A673 (cell line): ENCODE measurements at regions not wholly inside any gene's neighbourhood (a gene's known extent, or its start where the extent isn't known, plus 50 kb on each side); places are given as distances from the start of the nearest gene placed in this dataset.

Source experiments
- BruUV-seq: library from RNA; stranded (reverse); fragments of 400-500 nt; replicated peaks from 2 replicates; lab custom pipeline; 2021; lab: Mats Ljungman, UMichigan
- CTCF ChIA-PET: fragments of 300-600 bp; sonication (Branson Sonifier 250); formaldehyde crosslinking; loops from one replicate; lab custom pipeline; 2022; ENCODE audit warnings: antibody characterized with exemption; lab: Charles Lee
- POLR2A ChIA-PET: fragments of 300-600 bp; sonication (Branson Sonifier 250); formaldehyde crosslinking; loops from one replicate; lab custom pipeline; 2022; ENCODE audit warnings: antibody characterized with exemption; ENCODE audit not compliant: low non-redundant PET; lab: Charles Lee
- DNase-seq: peaks from one replicate; pipeline ENCODE4 v3.0.0-alpha.2; 2015; ENCODE audit warnings: low spot score
- H3K27ac ChIP-seq: fragments of 200-600 bp; sonication (generic); 2 replicates; pipeline ENCODE4 v1.5.1; 2016; ENCODE audit warnings: mixed run types, low read depth, mild to moderate bottlenecking, mixed read lengths, antibody characterized with exemption, low read length; ENCODE audit not compliant: poor library complexity, severe bottlenecking
- H3K27me3 ChIP-seq: fragments of 200-600 bp; sonication (generic); replicated peaks from 2 replicates; pipeline ENCODE4 v1.6.1; 2017; ENCODE audit warnings: mixed run types, low read depth, mild to moderate bottlenecking, mixed read lengths, antibody characterized with exemption, low read length; ENCODE audit not compliant: insufficient read depth, poor library complexity
- H3K36me3 ChIP-seq: fragments of 200-600 bp; sonication (generic); 2 replicates; pipeline ENCODE4 v1.6.1; 2016; ENCODE audit warnings: mixed run types, mild to moderate bottlenecking, mixed read lengths, antibody characterized with exemption, low read length; ENCODE audit not compliant: insufficient read depth, poor library complexity, severe bottlenecking
- H3K4me1 ChIP-seq: fragments of 200-600 bp; sonication (generic); 2 replicates; pipeline ENCODE4 v1.6.1; 2017; ENCODE audit warnings: mixed run types, mild to moderate bottlenecking, mixed read lengths, antibody characterized with exemption, low read length; ENCODE audit not compliant: insufficient read depth, poor library complexity, severe bottlenecking
- H3K4me3 ChIP-seq: fragments of 200-600 bp; sonication (generic); 2 replicates; pipeline ENCODE4 v1.5.1; 2016; ENCODE audit warnings: low read depth, mixed run types, mild to moderate bottlenecking, mixed read lengths, low read length; ENCODE audit not compliant: poor library complexity, severe bottlenecking
- H3K9me3 ChIP-seq: fragments of 200-600 bp; sonication (generic); 2 replicates; pipeline ENCODE4 v1.6.1; 2016; ENCODE audit warnings: mixed run types, low read depth, mild to moderate bottlenecking, mixed read lengths, antibody characterized with exemption, low read length; ENCODE audit not compliant: poor library complexity, severe bottlenecking
- EZH2 ChIP-seq: fragments of 200-600 bp; sonication (generic); IDR thresholded peaks from 2 replicates; pipeline ENCODE4 v1.6.1; 2017; ENCODE audit warnings: borderline replicate concordance, low read depth, mild to moderate bottlenecking, mixed read lengths, antibody characterized with exemption, low read length; ENCODE audit not compliant: poor library complexity, severe bottlenecking
- intact Hi-C: fragments of 100-400 bp; cut with micrococcal nuclease; formaldehyde crosslinking; loops from one replicate; pipeline ENCODE4 v1.10.0; 2022; ENCODE audit not compliant: unreplicated experiment
- TF ChIP-seq, protein P1 (sequence below): fragments of 300-800, 200-600 bp; sonication (generic); conservative IDR thresholded peaks from 2 replicates; pipeline ENCODE4 v1.5.1; 2017; ENCODE audit warnings: low read depth, mild to moderate bottlenecking, antibody characterized with exemption, low read length, moderate library complexity, mixed read lengths

DNA sequence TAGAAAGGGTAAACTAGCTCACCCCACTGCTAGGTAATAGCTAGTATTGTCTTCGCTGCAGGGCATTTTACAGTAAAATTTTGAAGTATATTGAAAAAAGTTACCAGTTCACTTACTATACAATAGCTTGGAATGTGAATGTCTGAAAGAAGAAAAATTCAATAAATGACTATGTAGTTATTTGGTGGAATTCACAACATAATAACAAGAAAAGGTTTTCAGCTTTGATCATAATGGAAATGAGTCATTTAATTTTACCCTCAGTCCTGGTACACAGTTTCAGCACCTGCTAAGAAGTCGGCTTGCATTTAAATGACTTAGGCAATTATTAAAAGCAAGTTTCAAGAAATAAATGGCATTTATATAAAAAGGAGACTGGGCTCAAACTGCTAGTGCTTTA is 90.4 kb downstream of the NUP35 start:
- H3K36me3 ChIP-seq: no peaks in the 10 kb centered on the region
- POLR2A ChIA-PET: no interaction called here
- CTCF ChIA-PET: no interaction called here
- no peaks in the 10 kb centered on the region for H3K27me3 ChIP-seq
- intact Hi-C loops: no loop called here
- no peaks in the 10 kb centered on the region for H3K9me3 ChIP-seq
- H3K4me1 ChIP-seq: no peaks in the 10 kb centered on the region
- H3K4me3 ChIP-seq: no peak overlapping the region
- H3K27ac ChIP-seq: no peak overlapping the region
- TF ChIP-seq EZH2: no peak
- TF ChIP-seq, protein P1, sequence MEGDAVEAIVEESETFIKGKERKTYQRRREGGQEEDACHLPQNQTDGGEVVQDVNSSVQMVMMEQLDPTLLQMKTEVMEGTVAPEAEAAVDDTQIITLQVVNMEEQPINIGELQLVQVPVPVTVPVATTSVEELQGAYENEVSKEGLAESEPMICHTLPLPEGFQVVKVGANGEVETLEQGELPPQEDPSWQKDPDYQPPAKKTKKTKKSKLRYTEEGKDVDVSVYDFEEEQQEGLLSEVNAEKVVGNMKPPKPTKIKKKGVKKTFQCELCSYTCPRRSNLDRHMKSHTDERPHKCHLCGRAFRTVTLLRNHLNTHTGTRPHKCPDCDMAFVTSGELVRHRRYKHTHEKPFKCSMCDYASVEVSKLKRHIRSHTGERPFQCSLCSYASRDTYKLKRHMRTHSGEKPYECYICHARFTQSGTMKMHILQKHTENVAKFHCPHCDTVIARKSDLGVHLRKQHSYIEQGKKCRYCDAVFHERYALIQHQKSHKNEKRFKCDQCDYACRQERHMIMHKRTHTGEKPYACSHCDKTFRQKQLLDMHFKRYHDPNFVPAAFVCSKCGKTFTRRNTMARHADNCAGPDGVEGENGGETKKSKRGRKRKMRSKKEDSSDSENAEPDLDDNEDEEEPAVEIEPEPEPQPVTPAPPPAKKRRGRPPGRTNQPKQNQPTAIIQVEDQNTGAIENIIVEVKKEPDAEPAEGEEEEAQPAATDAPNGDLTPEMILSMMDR: no peak
- no peak for DNase-seq
- no TSS peak for BruUV-seq

DNA sequence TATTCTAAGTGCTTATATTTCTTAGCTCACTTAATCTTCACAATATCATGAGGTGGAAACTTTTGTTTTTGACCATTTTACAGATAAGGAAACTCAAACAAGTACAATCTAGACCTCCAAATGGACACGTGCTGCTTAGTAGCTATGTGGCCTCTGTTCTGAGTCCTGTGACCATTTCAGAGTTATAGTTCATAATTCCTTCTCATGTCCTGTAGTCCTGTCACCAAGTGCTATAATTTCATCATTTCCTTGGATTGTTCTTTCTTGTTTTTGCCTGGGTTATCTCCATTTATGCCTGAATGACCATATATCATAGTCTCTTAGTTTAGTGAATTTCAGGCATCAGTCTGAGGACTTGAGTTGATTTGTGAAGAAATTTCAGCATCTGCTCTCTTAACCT is 91.7 kb downstream of the NUP35 start:
- no peaks in the 10 kb centered on the region for H3K36me3 ChIP-seq
- no peaks in the 10 kb centered on the region for H3K27me3 ChIP-seq
- POLR2A ChIA-PET: no interaction called here
- CTCF ChIA-PET: no interaction called here
- DNase-seq: no peak
- TF ChIP-seq, protein P1: no peak
- TF ChIP-seq EZH2: no peak
- H3K4me3 ChIP-seq: no peak overlapping the region
- H3K27ac ChIP-seq: no peak overlapping the region
- BruUV-seq: no TSS peak
- no peaks in the 10 kb centered on the region for H3K4me1 ChIP-seq
- H3K9me3 ChIP-seq: no peaks in the 10 kb centered on the region
- intact Hi-C loops: no loop called here

DNA sequence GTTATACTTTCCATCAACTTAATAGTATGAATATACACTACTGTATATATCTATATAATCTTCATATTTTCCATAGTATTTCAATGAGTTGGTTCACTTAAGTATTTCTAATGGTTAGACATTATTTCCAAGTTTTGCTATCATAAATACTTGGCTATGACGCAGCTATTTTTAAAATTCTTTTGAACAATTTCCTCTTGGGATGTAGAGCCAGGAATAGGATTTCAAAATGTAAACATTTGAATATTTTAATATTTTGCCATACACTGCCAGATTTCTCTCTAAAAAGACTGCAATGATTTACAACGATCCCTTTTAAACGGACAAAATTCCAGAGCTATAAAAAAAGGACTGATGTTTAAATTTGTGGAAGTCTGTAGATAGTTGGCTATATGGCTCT is 95.6 kb downstream of the NUP35 start:
- TF ChIP-seq, protein P1: no peak
- no peak for TF ChIP-seq EZH2
- no peaks in the 10 kb centered on the region for H3K9me3 ChIP-seq
- no peaks in the 10 kb centered on the region for H3K36me3 ChIP-seq
- peaks cover 5% of the 10 kb centered on the region for H3K4me1 ChIP-seq
- no peak overlapping the region for H3K4me3 ChIP-seq
- intact Hi-C loops: no loop called here
- DNase-seq: no peak
- ChIA-PET POLR2A (no interaction called here), CTCF (no interaction called here)
- no peaks in the 10 kb centered on the region for H3K27me3 ChIP-seq
- H3K27ac ChIP-seq: no peak overlapping the region
- no TSS peak for BruUV-seq
